ENCODE measurements at regions not wholly inside any gene's neighbourhood (a gene's known extent, or its start where the extent isn't known, plus 50 kb on each side); places are given as distances from the start of the nearest gene placed in this dataset.

DNA sequence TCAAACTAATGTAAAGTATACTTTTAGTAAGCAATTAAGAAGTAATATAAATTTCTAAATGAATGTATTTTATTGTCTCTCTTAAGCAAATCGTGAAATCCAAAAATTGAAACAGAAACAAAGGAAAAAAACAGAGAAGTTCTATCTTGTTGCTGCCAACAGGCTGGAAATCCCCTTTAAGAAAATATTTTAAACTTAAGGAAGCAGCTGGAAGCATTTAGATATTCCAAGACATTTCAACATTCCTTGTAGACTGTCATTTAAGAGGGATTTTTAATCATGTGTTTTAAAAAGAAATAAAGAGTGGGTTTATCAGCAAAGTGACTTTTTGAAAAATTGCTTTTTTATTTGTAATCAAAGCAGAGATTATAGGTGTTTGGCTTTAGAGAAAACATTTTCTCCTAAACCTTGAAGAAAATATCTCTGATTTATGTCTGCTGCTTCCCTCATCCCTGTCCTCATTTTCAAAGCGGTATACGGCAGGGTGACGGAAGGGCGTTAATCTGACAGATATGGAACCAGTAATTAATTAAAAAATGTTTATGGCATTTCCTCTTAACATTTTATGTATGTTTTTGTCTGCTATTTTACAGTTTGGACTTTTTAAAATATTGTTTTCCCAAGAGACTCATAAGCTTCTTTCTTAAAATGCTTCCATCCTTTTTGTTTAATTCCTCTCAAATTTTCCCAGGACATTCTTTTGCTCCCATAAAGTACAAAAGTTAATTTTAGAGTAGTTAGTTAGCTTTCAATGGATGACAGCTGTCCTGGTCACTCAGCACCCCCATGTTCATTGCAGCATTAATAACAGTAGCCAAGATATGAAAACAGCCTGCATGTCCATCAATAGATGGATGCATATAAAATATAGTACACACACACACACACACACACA is 245.6 kb downstream of the LURAP1L start:
- no peak for TF ChIP-seq HOXB13 (CRISPR knock-in tag; IDR thresholded peaks at IDR 0.05; ENCODE audit: low read depth)
- TF ChIP-seq KDM5A (IDR thresholded peaks at IDR 0.05): no peak
- no peak for TF ChIP-seq TP53 (CRISPR knock-in tag; IDR thresholded peaks at IDR 0.05)
- TF ChIP-seq ZFP36 (IDR thresholded peaks at IDR 0.05; ENCODE audit: borderline replicate concordance, partially characterized antibody): no peak
- no peak for TF ChIP-seq SMC3 (IDR thresholded peaks at IDR 0.05)
- TF ChIP-seq, protein P1, sequence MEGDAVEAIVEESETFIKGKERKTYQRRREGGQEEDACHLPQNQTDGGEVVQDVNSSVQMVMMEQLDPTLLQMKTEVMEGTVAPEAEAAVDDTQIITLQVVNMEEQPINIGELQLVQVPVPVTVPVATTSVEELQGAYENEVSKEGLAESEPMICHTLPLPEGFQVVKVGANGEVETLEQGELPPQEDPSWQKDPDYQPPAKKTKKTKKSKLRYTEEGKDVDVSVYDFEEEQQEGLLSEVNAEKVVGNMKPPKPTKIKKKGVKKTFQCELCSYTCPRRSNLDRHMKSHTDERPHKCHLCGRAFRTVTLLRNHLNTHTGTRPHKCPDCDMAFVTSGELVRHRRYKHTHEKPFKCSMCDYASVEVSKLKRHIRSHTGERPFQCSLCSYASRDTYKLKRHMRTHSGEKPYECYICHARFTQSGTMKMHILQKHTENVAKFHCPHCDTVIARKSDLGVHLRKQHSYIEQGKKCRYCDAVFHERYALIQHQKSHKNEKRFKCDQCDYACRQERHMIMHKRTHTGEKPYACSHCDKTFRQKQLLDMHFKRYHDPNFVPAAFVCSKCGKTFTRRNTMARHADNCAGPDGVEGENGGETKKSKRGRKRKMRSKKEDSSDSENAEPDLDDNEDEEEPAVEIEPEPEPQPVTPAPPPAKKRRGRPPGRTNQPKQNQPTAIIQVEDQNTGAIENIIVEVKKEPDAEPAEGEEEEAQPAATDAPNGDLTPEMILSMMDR (IDR thresholded peaks at IDR 0.05): no peak
- TF ChIP-seq MAFK (IDR thresholded peaks at IDR 0.05; ENCODE audit: partially characterized antibody): no peak

All from A549 (cell line).